ENCODE measurements at regions not wholly inside any gene's neighbourhood (a gene's known extent, or its start where the extent isn't known, plus 50 kb on each side); places are given as distances from the start of the nearest gene placed in this dataset.
"Not testable (repeated sequence)": the region's sequence is repeated elsewhere in the genome, so short reads cannot be mapped to it uniquely, and the experiment has no call there.

GRCh38 chr11:37322333-37323194 is 724.5 kb upstream of the RAG2 start:
- no peak for DNase-seq (ENCODE audit: low spot score)
- Histone ChIP-seq H3K4me3 (no peak overlapping the region), H3K27ac (no peak overlapping the region)
- TF ChIP-seq CTCF (IDR thresholded peaks at IDR 0.05) = no peak

GRCh38 chr11:37320921-37321320 is 722.9 kb upstream of the RAG2 start:
- H3K4me3 ChIP-seq = no peak overlapping the region
- no peak for TF ChIP-seq CTCF (IDR thresholded peaks at IDR 0.05)
- no peak overlapping the region for H3K27ac ChIP-seq
- no peak for DNase-seq (ENCODE audit: low spot score)

- Histone ChIP-seq H3K27ac (no peak overlapping the region), H3K4me3 (no peak overlapping the region)
- DNase-seq (ENCODE audit: low spot score) = no peak
- no peak for TF ChIP-seq CTCF (IDR thresholded peaks at IDR 0.05)
Observed at GRCh38 chr11:37317803-37318202, 719.8 kb upstream of the RAG2 start.

- TF ChIP-seq CTCF (IDR thresholded peaks at IDR 0.05) = no peak
- no peak for DNase-seq (ENCODE audit: low spot score)
Observed at GRCh38 chr11:37313266-37313665, 715.2 kb upstream of the RAG2 start.

GRCh38 chr11:37306563-37306962 is 708.5 kb upstream of the RAG2 start:
- no peak overlapping the region for H3K27ac ChIP-seq
- H3K4me3 ChIP-seq = no peak overlapping the region
- no peak for DNase-seq (ENCODE audit: low spot score)
- no peak for TF ChIP-seq CTCF (IDR thresholded peaks at IDR 0.05)

More at GRCh38 chr11:37313266-37313665, 715.2 kb upstream of the RAG2 start:
- Histone ChIP-seq H3K4me3 (no peak overlapping the region), H3K27ac (no peak overlapping the region)

- not testable (repeated sequence) for H3K27ac ChIP-seq; DNase-seq (ENCODE audit: low spot score); H3K4me3 ChIP-seq
Observed at GRCh38 chr11:37301405-37301804, 703.4 kb upstream of the RAG2 start.

GRCh38 chr11:37298173-37298572 is 700.1 kb upstream of the RAG2 start:
- Histone ChIP-seq H3K4me3 (no peak overlapping the region), H3K27ac (no peak overlapping the region)
- no peak for DNase-seq (ENCODE audit: low spot score)
- TF ChIP-seq CTCF (IDR thresholded peaks at IDR 0.05) = no peak

Data from coronary artery (tissue), 2 donors.